MCF 10A (cell line): ENCODE measurements at regions not wholly inside any gene's neighbourhood (a gene's known extent, or its start where the extent isn't known, plus 50 kb on each side); places are given as distances from the start of the nearest gene placed in this dataset.

ENCODE experiments used
- BruUV-seq: library from RNA; stranded (reverse); fragments of 400-500 nt; replicated peaks from 2 replicates; lab custom pipeline; 2021; lab: Mats Ljungman, UMichigan
- CTCF ChIA-PET: fragments of 300-600 bp; sonication (Branson Sonifier 250); formaldehyde crosslinking; extraction: SDS; loops from one replicate; lab custom pipeline; 2021; ENCODE audit warnings: antibody characterized with exemption, inconsistent platforms; lab: Yijun Ruan, JAX
- POLR2A ChIA-PET: fragments of 300-600, 350-650 bp; sonication (Branson Sonifier 250); formaldehyde crosslinking; extraction: SDS; loops from one replicate; lab custom pipeline; 2020; ENCODE audit warnings: antibody characterized with exemption, inconsistent platforms; lab: Yijun Ruan, JAX
- DNase-seq: peaks from one replicate; pipeline ENCODE4 v3.0.0-alpha.2; 2018; ENCODE audit not compliant: unreplicated experiment
- H3K27ac Mint-ChIP-seq: one replicate; pipeline ENCODE4 v1.8.0; 2022; ENCODE audit warnings: mild to moderate bottlenecking, low read depth, mixed read lengths; ENCODE audit not compliant: unreplicated experiment
- H3K27me3 Mint-ChIP-seq: one replicate; pipeline ENCODE4 v1.8.0; 2022; ENCODE audit warnings: mixed read lengths; ENCODE audit not compliant: insufficient read depth, unreplicated experiment
- H3K36me3 Mint-ChIP-seq: one replicate; pipeline ENCODE4 v1.8.0; 2022; ENCODE audit warnings: mild to moderate bottlenecking, moderate library complexity, mixed read lengths; ENCODE audit not compliant: insufficient read depth, unreplicated experiment
- H3K4me1 Mint-ChIP-seq: one replicate; pipeline ENCODE4 v1.8.0; 2022; ENCODE audit warnings: mixed read lengths; ENCODE audit not compliant: insufficient read depth, unreplicated experiment
- H3K4me3 Mint-ChIP-seq: one replicate; pipeline ENCODE4 v1.8.0; 2022; ENCODE audit warnings: mild to moderate bottlenecking, moderate library complexity, mixed read lengths; ENCODE audit not compliant: unreplicated experiment
- H3K9me3 Mint-ChIP-seq: one replicate; pipeline ENCODE4 v1.8.0; 2022; ENCODE audit warnings: mixed read lengths; ENCODE audit not compliant: unreplicated experiment
- CTCF ChIP-seq: fragments of 200-600 bp; IDR thresholded peaks from one replicate; pipeline ENCODE4 v1.8.0; 2022; ENCODE audit warnings: antibody characterized with exemption, mild to moderate bottlenecking; ENCODE audit not compliant: unreplicated experiment
- intact Hi-C: fragments of 100-400 bp; cut with micrococcal nuclease; formaldehyde crosslinking; loops from 2 replicates; pipeline ENCODE4 v1.14.1; 2022

DNA sequence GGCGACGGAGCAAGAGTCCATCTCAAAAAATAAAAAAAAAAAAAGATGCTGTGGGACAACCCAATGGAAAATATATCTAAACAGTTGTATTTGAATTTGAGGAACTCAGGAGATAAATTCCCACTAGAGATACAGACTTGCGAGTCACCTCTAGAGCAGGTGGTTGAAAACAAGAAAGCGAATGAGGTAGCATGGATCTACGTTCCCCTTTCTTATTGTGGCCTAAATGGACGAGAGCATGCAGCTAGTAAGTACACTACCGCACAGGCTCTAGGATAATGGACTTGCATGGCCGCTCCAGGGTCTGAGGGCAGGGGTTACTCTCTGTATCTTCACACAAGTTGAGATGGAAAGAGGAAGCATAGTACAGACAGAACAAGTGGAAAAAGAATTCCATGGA is 63.5 kb upstream of the TGFBR2 start:
- no peaks in the 10 kb centered on the region for H3K27me3 Mint-ChIP-seq
- H3K4me3 Mint-ChIP-seq: no peak overlapping the region
- H3K27ac Mint-ChIP-seq: no peak overlapping the region
- H3K36me3 Mint-ChIP-seq: no peaks in the 10 kb centered on the region
- H3K4me1 Mint-ChIP-seq: peaks cover 12% of the 10 kb centered on the region
- intact Hi-C loops: no loop called here
- no peak for DNase-seq
- CTCF ChIA-PET: interaction anchor here (1.0 kb wide), 2 partner anchors 66 to 150 kb away, joined by 3 to 4 read pairs; no protein-coding TSS in a partner anchor
- TF ChIP-seq CTCF: no peak
- POLR2A ChIA-PET: interaction anchor here (0.6 to 2.2 kb wide), 3 partner anchors 11 to 43 kb away, joined by 3 to 8 read pairs (median 3); no protein-coding TSS in a partner anchor
- peaks cover 10% of the 10 kb centered on the region for H3K9me3 Mint-ChIP-seq
- BruUV-seq: no TSS peak

DNA sequence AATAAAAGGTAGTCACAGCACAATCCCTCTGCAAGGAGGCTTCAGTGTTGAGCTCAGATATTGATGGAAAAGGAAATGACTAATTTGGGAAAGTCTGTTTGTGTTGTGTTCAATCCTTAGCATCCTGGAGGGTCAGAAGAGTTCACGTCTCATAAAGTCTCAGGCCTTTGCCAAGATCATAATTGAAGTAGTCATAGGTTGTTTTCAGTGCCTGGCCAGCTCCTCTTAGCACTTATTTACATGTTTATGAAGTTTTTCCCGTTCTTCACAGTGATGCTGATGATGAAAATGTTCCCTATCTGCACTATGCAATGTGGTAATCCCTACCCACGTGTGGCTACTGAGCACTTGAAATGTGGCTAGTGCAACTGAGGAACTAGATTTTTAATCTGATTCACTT is 61.6 kb upstream of the TGFBR2 start:
- DNase-seq: peak; percentile 87
- ChIA-PET POLR2A (interaction anchor here (0.6 to 5.0 kb wide), 6 partner anchors 12 to 321 kb away, joined by 3 to 34 read pairs (median 4); partner anchors contain the start of gene TGFBR2), CTCF (interaction anchor here (1.0 kb wide), 1 partner anchor 22 kb away, joined by 3 read pairs; no protein-coding TSS in a partner anchor)
- Mint-ChIP-seq H3K4me1 (peaks cover 13% of the 10 kb centered on the region), H3K27me3 (no peaks in the 10 kb centered on the region), H3K27ac (peak overlapping the region; percentile 77), H3K4me3 (no peak overlapping the region), H3K36me3 (no peaks in the 10 kb centered on the region), H3K9me3 (peaks cover 14% of the 10 kb centered on the region)
- intact Hi-C loops: loop anchor here (2.0 kb wide), 1 partner anchor 62 kb away; the partner anchor contains the start of gene TGFBR2
- no peak for TF ChIP-seq CTCF
- no TSS peak for BruUV-seq

GRCh38 chr3:30546934-30547333 is 59.5 kb upstream of the TGFBR2 start:
- Mint-ChIP-seq H3K4me3 (no peak overlapping the region), H3K27me3 (no peaks in the 10 kb centered on the region), H3K9me3 (peaks cover 14% of the 10 kb centered on the region), H3K27ac (no peak overlapping the region), H3K4me1 (peaks cover 22% of the 10 kb centered on the region), H3K36me3 (no peaks in the 10 kb centered on the region)
- CTCF ChIA-PET: interaction anchor here (0.6 to 1.3 kb wide), 2 partner anchors 9 to 146 kb away, joined by 3 to 4 read pairs; no protein-coding TSS in a partner anchor
- BruUV-seq: no TSS peak
- POLR2A ChIA-PET: interaction anchor here (0.7 to 5.0 kb wide), 5 partner anchors 29 to 181 kb away, joined by 3 to 34 read pairs (median 15); partner anchors contain the start of gene TGFBR2
- intact Hi-C loops: no loop called here
- TF ChIP-seq CTCF: no peak
- DNase-seq: no peak

GRCh38 chr3:30547716-30548115 is 58.7 kb upstream of the TGFBR2 start:
- no TSS peak for BruUV-seq
- Mint-ChIP-seq H3K36me3 (no peaks in the 10 kb centered on the region), H3K27me3 (no peaks in the 10 kb centered on the region), H3K9me3 (peaks cover 13% of the 10 kb centered on the region), H3K4me1 (peaks cover 22% of the 10 kb centered on the region), H3K4me3 (no peak overlapping the region), H3K27ac (peak overlapping the region; percentile 35)
- CTCF ChIA-PET: interaction anchor here (0.6 kb wide), 1 partner anchor 10 kb away, joined by 3 read pairs; no protein-coding TSS in a partner anchor
- POLR2A ChIA-PET: interaction anchor here (0.7 to 5.0 kb wide), 7 partner anchors 12 to 59 kb away, joined by 3 to 34 read pairs (median 3); partner anchors contain the start of gene TGFBR2
- no peak for DNase-seq
- no peak for TF ChIP-seq CTCF
- intact Hi-C loops: no loop called here
